Dermis blood vessel endothelial cell (primary cell): ENCODE measurements at regions not wholly inside any gene's neighbourhood (a gene's known extent, or its start where the extent isn't known, plus 50 kb on each side); places are given as distances from the start of the nearest gene placed in this dataset.

ENCODE experiments used
- DNase-seq: peaks from one replicate; pipeline ENCODE4 v3.0.0; 2010

GRCh38 chr16:86376837-86377236 is 133.5 kb upstream of the FOXF1 start:
- DNase-seq = no peak

- DNase-seq = no peak
Measured at GRCh38 chr16:86377251-86378022, 132.9 kb upstream of the FOXF1 start.

GRCh38 chr16:86378128-86378527 is 132.2 kb upstream of the FOXF1 start:
- no peak for DNase-seq

- no peak for DNase-seq
Measured at GRCh38 chr16:86378831-86379504, 131.4 kb upstream of the FOXF1 start.

- DNase-seq = no peak
Measured at GRCh38 chr16:86379505-86379846, 130.9 kb upstream of the FOXF1 start.

GRCh38 chr16:86380030-86380429 is 130.3 kb upstream of the FOXF1 start:
- no peak for DNase-seq

GRCh38 chr16:86381491-86381890 is 128.8 kb upstream of the FOXF1 start:
- DNase-seq = no peak

GRCh38 chr16:86382067-86382773 is 128.1 kb upstream of the FOXF1 start:
- DNase-seq = no peak

- no peak for DNase-seq
Measured at GRCh38 chr16:86382774-86383407, 127.4 kb upstream of the FOXF1 start.

- peak; percentile 56 for DNase-seq
Measured at GRCh38 chr16:86383488-86384262, 126.7 kb upstream of the FOXF1 start.

- DNase-seq = no peak
Measured at GRCh38 chr16:86384263-86384649, 126.1 kb upstream of the FOXF1 start.

- no peak for DNase-seq
Measured at GRCh38 chr16:86384980-86385379, 125.3 kb upstream of the FOXF1 start.

GRCh38 chr16:86387468-86388440 is 122.6 kb upstream of the FOXF1 start:
- peak; percentile 95 for DNase-seq

GRCh38 chr16:86388976-86389375 is 121.4 kb upstream of the FOXF1 start:
- DNase-seq = peak; percentile 59

- DNase-seq = peak; percentile 90
Measured at GRCh38 chr16:86389566-86390328, 120.6 kb upstream of the FOXF1 start.

- DNase-seq = no peak
Measured at GRCh38 chr16:86390335-86390734, 120.0 kb upstream of the FOXF1 start.

GRCh38 chr16:86391486-86391885 is 118.8 kb upstream of the FOXF1 start:
- DNase-seq = no peak

GRCh38 chr16:86391984-86392383 is 118.3 kb upstream of the FOXF1 start:
- DNase-seq = peak; percentile 48

- DNase-seq = no peak
Measured at GRCh38 chr16:86392436-86393152, 117.7 kb upstream of the FOXF1 start.
